Epithelial cell of prostate (primary cell): ENCODE measurements at regions not wholly inside any gene's neighbourhood (a gene's known extent, or its start where the extent isn't known, plus 50 kb on each side); places are given as distances from the start of the nearest gene placed in this dataset.
A peak's percentile ranks its signal among the peaks of the same experiment; 100 is the strongest.

Experiments
- DNase-seq: peaks from one replicate; pipeline ENCODE4 v3.0.0-alpha.2; 2011; ENCODE audit warnings: low read depth, low spot score
- H3K27ac ChIP-seq: fragments of 450-650 bp; 2 replicates; pipeline ENCODE4 v1.5.1; 2017; ENCODE audit warnings: mild to moderate bottlenecking

GRCh38 chr6:139872665-139873064, 498.2 kb upstream of the CITED2 start:
- H3K27ac ChIP-seq: no peak overlapping the region
- no peak for DNase-seq

DNA sequence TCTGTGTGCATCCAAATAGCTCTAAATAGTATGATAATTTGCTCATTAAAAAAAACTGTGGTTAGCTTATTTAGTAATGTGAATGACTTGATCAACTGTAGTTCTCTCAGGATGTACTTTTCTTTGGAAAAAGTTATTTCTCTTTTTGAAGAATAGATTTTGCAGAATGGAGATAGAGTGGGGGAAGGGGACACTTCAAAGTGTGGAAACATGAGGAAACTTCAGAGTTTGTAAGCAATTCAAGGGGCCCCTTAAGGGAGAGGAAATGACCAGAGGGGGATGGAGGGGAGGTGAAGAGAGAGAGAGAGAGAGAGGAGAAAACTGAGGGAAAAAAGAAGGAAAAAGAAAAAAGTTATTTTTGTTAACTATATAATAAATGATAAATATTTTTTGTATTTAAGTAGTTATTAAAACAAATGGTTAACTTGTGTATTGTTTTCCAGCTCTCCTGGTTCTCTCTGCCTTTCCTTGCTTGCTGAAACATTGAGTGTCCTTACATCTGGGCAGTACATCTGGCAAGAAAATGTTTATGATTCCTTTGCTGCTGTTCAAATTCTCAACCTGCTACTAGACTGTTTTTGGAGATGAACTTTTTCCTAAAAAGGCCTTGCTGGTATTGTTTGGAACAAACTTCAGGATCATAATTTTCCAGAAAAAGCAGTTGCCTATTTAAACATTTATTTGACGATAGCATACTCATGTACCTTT, 497.5 kb upstream of the CITED2 start:
- no peak for DNase-seq
- H3K27ac ChIP-seq: no peak overlapping the region

DNA sequence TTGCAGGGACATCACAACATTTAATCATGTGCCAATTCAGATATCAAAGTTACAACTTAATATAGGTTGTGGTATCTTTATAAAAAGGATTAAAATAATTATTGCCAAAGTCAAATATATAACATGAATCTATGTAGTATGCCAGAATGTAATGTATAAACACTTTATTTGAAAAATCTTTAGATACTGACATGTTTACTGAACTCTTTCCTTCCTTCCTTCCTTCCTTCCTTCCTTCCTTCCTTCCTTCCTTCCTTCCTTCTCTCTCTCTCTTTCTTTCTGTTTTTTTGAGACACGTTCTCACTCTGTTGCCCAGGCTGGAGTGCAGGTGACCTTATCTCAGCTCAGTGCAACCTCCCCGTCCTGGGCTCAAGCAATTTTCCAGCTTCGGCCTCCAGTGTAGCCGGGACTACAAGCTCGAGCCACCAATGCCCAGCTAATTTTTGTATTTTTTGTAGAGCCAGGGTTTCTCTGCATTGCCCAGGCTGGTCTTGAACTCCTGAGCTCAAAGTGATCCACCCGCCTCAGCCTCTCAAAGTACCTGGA, 496.8 kb upstream of the CITED2 start:
- H3K27ac ChIP-seq: no peak overlapping the region
- DNase-seq: no peak

DNA sequence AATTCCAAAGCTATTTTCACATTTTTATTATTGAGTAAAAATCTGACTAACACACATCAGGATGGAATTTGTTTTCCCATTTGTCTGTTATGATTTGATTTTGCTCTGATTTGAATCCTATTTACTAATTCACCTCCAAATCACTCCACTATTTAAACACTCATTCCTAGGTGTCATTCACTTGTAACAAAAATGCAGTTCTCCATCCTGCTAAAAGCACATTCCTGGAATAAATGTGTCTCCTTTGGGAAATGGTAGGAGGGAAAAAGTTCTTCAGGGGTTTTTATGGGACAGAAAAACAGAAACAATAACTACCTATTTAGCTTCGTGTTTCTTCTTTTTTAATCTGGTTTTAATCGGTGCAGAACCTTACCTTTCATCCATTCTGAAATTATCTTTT, 494.1 kb upstream of the CITED2 start:
- H3K27ac ChIP-seq: no peak overlapping the region
- no peak for DNase-seq

DNA sequence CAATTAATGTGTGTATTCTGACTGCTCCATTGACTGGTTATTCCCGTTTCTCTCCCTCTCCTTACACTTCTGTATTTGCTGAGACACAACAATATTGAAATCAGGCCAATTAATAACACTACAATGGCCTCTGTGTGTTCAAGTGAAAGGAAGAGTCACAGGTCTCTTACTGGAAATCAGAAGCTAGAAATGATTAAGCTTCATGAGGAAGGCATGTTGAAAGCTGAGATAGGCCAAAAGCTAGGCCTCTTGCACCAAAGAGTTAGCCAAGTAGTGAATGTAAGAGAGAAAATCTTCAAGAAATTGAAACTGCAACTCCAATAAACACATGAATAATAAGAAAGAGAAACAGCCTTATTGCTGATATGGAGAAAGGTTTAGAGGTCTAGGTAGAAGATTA, 489.5 kb upstream of the CITED2 start:
- H3K27ac ChIP-seq: no peak overlapping the region
- no peak for DNase-seq

- no peak overlapping the region for H3K27ac ChIP-seq
- DNase-seq: no peak
Measured at GRCh38 chr6:139863346-139863745, 488.9 kb upstream of the CITED2 start.

DNA sequence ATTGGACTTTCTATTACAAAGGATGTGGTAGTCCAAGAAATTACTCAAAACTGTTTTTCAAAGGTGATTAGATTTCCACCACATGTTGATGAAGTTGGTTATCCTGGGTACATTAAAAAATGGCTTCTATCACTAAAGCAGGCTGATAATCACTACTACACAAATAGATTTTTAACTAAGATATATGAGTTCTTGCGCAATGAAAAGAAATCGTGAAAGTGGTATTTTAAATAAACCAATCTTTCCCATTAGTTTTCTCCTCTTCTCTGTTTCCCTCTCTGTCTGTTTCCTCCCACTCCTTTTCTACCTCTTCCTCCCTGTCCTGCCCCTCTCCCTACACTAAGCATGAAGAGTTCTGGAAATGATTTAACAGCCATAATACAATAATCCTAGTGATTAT, 487.9 kb upstream of the CITED2 start:
- H3K27ac ChIP-seq: no peak overlapping the region
- DNase-seq: no peak

DNA sequence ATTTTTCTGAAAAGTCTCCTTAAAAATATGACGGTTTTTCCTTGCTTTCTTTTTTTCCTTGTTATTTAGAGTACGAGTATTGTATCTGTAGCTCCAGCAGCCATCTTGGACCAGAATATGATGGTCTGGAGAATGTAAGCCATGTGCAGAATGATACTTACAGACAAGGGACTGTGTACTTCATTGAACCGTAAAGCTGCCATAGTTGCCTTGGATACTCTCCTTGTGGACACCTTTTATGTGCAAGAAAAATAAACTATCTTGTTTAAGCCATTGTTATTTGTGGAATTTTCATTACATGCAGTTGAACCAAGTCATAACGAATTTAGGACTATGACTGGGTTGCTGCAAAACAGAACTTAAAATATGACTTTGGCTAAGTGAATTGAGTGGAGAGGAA, 485.8 kb upstream of the CITED2 start:
- H3K27ac ChIP-seq: no peak overlapping the region
- no peak for DNase-seq

DNA sequence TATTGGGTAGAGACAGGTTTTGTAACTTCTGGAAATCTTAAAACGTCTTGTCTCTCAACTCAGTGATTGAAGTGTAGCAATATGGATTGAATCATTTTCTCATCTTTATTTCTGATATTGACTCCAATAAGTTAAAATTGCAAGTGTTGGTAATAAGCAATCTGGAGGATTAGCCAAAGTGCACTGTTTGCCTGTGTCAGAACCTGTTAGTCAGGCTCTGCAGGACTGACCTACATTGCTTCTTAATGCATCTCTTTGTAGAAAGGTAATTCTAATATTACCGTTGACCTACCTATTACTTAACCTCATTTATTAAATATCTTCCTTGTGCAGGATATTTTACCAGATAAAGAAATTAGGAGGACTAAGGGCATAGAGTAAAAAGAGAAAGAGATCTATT, 484.0 kb upstream of the CITED2 start:
- DNase-seq: peak; percentile 10

GRCh38 chr6:139857143-139857542, 482.7 kb upstream of the CITED2 start:
- no peak for DNase-seq

More for the DNA sequence above, 484.0 kb upstream of the CITED2 start:
- no peak overlapping the region for H3K27ac ChIP-seq

DNA sequence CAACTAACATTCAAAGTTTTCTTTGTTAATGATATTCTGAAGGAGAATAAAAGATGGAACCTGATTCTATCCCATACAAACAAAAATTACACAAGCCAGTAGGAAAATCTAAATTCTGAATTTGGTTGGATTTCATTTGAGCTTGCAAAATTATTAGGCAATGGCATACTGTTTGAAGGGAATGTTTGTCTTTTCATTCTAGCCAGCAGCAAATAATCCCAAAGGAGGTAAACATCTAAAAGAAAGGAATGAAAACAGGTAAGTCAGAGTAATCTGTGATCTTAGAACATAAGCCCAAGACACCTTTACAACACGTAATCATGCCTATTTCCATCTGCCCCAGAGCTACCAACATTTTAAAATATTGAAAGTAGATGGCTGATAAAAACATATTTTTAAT, 482.1 kb upstream of the CITED2 start:
- no peak overlapping the region for H3K27ac ChIP-seq
- DNase-seq: no peak

More at GRCh38 chr6:139857143-139857542, 482.7 kb upstream of the CITED2 start:
- no peak overlapping the region for H3K27ac ChIP-seq

- DNase-seq: no peak
- H3K27ac ChIP-seq: no peak overlapping the region
Measured at GRCh38 chr6:139855671-139856311, 481.3 kb upstream of the CITED2 start.

- no peak for DNase-seq
- H3K27ac ChIP-seq: no peak overlapping the region
Measured at GRCh38 chr6:139853302-139853992, 479.0 kb upstream of the CITED2 start.

DNA sequence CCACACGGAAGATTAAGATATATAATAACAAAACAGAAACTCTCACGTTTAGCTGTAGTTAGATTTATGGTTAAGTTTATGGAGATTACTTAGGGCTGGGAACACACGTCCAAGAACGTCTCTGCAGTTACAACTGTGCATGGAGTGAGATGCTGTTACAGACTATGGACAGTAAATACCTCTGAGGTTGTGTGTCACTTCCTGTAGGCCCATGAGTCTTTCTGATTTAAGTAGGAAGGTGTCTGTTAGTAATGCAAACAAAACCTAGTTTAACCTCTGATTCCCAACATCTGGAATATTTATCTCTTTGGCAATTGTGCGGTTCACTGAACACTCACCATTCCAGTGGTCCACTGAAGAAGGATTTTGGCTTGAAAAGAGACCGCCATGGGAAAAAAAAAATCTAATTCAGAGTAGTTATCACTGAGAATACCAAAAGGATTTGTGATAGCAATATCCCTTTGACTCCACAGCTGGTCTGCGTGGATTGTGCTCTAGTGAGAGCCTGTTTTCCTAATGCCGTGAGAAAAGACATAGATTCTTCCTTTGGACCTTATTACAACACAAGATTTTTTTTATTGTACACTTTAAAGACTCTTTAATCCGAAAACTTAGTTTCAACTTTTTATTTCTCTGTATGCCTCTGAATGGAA, 478.2 kb upstream of the CITED2 start:
- H3K27ac ChIP-seq: peak overlapping the region; percentile 21
- no peak for DNase-seq

DNA sequence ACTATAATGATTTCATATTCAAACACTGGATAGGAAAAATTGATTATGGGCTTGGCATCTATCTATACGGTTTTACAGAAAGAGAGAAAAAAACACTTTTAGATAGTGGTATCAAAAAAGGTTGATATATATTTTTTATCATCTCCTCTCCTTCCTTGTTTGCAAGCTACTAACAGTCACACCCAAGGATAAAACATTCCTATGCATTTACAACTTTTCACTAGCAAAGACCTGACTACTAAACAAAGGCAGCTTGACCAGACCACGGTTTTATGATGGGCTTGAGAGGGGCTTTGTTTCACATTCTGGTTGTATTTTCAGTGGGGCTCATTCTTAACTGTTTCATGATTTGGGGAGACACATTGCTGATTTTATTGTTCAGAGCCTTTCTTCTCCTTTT, 477.6 kb upstream of the CITED2 start:
- DNase-seq: no peak
- peak overlapping the region; percentile 21 for H3K27ac ChIP-seq

- DNase-seq: no peak
- H3K27ac ChIP-seq: no peak overlapping the region
Measured at GRCh38 chr6:139851206-139851605, 476.8 kb upstream of the CITED2 start.

GRCh38 chr6:139850512-139850911, 476.1 kb upstream of the CITED2 start:
- DNase-seq: no peak
- no peak overlapping the region for H3K27ac ChIP-seq

GRCh38 chr6:139847457-139847813, 473.0 kb upstream of the CITED2 start:
- no peak for DNase-seq
- H3K27ac ChIP-seq: no peak overlapping the region

GRCh38 chr6:139846538-139847456, 472.3 kb upstream of the CITED2 start:
- H3K27ac ChIP-seq: no peak overlapping the region

DNA sequence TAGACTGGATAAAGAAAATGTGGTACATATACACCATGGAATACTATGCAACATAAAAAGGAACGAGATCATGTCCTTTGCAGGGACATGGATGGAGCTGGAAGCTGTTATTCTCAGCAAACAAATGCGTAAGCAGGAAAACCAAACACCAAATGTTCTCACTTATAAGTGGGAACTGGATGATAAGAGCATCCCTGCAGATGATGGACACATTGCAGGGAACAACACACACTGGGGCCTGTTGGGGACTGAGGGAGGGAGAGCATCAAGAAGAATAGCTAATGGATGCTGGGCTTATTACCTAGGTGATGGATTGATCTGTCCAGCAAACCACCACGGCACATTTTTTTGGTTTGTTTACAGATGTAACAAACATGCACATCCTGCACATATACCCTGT, 470.5 kb upstream of the CITED2 start:
- DNase-seq: no peak
- no peak overlapping the region for H3K27ac ChIP-seq

More at GRCh38 chr6:139846538-139847456, 472.3 kb upstream of the CITED2 start:
- DNase-seq: no peak
